GM18873 (cell line): ENCODE measurements at regions not wholly inside any gene's neighbourhood (a gene's known extent, or its start where the extent isn't known, plus 50 kb on each side); places are given as distances from the start of the nearest gene placed in this dataset.
"Not testable (repeated sequence)": the region's sequence is repeated elsewhere in the genome, so short reads cannot be mapped to it uniquely, and the experiment has no call there.

Experiments
- ATAC-seq: cut with Tn5 transposase; IDR thresholded peaks from one replicate; pipeline ENCODE4 v1.9.1; 2021; ENCODE audit warnings: mild to moderate bottlenecking, moderate library complexity, moderate number of reproducible peaks; ENCODE audit not compliant: unreplicated experiment, low FRiP score

DNA sequence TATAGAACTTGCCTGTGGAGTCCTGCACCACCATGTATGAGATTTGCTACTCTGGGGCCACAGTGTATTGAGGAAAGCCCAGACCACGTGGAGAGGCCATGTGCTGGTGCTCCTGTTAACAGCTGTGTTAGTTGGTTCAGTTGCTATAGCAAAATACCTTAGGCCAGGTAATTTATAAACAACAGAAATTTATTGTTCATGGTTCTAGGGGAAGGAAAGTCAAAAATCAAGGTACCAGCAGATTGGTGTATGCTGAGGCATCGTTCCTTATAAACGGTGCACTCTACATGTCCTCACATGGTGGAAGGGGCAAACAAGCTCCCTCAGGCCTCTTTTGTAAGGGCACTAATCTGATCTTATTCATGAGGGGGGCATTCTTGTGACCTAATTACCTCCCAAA, 135.9 kb upstream of the FOXN2 start:
- ATAC-seq: no peak

DNA sequence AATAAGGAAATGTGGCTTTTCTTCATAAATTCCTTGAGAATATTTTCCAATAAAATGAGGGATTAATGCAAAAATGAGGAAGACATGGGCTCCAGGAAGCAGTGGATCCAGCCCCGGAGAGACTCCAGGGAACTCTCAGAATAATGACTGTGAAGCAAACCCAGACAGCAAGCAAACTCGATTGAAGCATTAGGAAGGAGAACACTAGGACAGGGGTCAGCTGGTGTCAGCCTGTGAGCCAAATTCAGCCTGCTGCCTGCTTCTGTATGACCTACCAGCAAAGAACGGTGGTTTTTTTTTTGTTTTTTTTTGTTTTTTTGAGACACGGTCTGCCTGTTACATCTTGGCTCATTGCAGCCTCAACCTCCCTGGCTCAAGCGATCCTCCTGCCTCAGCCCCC, 133.9 kb upstream of the FOXN2 start:
- no peak for ATAC-seq

DNA sequence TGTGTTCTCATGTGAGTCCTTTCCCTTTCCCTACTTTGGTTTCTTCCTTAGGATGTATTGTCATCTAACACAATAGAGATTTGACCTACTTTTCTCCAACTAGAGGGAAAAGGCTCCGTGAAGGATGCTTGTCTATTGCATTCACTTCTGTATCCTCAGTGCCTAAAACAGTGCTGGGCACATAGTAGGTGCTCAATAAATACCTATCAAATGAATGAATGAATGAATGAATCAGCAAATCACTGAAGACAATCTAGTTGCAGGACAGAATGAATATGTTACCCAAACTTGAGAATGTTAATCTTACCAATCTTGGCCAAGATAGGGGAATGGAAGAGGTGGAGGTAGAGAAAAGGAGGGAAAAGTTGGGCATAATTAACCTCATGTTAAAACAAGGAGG, 131.2 kb upstream of the FOXN2 start:
- ATAC-seq: no peak

DNA sequence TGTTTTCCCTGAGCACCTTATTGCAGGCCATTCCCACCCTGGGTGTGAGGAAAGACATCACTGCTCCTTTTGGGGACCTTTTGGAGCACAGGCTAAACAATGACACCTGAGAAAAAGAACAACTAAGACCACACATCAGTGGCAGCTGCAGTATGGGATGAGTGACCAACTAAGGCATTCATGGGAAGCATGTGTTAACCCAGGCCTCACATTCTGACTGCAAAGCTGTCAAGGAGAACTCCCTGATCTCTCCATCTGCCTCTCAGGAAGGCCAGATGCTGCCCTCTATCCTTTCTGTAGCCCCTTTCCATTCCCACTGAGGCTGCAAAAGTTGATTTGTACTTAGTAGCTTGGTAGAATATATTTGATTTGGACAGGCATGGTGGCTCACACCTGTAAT, 130.5 kb upstream of the FOXN2 start:
- ATAC-seq: no peak

DNA sequence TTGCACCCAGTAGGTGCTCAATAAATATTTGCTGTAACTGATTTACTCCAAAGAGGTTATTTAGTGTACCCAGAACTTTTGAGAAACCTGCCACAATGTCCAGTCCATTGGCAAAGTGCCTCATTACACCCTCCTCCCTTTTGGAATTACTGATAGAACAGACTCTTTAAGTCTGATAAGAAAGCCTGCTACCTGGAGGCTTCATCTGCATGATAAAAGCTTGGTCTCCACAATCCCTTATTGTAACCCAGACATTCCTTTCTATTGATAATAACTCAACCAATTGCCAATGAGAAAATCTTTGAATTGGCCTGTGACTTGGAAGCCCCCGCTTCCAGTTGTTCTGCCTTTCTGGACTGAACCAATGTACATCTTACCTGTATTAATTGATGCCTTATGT, 127.0 kb upstream of the FOXN2 start:
- ATAC-seq: no peak

DNA sequence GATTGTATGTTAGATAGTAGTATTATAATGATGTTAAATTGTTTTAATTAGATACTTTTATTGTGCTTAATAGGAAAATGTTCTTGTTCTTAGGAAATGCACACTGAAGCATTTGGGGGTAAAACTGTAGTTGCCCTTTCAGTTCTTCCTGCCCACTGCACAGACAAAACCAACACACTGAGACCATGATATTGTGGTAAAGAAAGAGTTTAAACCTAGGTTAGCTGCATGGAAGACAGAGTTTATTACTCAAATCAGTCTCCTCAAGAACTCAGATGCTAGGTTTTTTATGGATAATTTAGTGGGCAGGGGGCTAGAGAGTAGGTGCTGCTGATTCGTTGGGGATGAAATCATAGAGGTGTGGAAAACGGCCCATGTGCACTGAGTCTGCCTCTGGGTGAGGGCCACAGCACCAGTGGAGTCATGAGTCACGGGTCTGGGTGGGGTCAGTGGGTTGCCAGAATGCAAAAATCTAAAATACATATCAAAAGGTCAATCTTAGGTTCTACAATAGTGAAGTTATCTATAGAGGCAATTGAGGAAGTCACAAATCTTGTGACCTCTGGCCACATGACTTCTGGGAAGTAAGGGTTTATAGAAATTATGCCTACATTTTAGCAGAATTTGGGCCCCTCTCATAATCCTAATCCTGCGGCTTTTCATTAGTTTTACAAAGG, 124.8 kb upstream of the FOXN2 start:
- ATAC-seq: no peak

DNA sequence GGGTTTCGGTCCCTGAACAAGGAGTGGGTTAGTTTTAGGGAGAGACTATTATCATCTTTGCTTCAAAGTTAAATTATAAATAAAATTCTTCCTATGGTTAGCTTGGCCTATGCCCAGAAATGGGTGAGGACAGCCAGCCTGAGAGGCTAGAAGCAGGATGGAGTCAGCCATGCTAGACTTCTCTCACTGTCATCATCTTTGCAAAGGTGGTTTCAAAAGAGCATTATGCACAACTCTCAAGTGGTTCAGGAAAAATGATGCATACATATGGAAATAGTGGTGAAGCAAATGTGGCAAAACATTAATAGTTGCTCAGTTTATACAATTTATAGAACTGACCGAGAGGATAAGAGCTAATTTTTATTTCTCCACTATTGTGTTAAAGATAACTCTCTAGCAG, 124.3 kb upstream of the FOXN2 start:
- no peak for ATAC-seq

DNA sequence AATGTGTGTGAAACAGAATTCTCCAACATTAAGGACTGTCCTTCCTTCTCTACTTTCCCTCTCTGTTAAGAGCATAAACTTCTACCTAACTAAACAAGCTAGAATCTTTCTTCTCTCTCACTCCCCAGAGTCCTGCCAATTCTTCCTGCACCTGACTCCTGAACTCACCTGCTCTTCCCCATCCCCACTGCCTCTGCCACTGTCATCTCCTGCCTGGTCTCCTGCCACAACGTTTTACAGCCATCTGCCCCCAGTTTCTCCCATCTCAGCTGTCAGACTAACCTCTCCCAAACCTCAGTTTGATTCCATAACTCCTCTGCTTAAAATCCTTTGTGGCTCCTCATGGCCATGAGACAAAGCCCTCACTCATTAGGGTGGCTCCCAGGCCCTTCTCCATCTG, 119.8 kb upstream of the FOXN2 start:
- no peak for ATAC-seq

DNA sequence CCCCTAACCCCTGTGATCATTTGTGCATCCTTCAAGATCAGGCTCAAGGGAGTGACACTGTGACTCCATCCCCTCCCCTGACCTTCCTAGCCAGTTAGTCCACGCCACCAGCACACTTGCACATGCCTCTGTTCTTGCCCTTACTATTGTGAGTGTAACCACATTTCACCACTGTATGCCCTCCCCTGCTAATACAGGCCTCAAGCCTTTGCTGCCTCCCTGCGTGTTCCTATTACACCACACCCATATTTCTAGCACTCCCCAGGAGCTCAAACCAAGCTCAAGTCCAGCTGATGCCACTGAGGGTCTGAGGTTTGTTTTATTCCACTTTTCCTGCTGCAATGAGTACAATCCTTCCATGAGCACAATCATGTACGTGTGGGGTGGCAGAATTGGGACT, 119.3 kb upstream of the FOXN2 start:
- ATAC-seq: no peak

DNA sequence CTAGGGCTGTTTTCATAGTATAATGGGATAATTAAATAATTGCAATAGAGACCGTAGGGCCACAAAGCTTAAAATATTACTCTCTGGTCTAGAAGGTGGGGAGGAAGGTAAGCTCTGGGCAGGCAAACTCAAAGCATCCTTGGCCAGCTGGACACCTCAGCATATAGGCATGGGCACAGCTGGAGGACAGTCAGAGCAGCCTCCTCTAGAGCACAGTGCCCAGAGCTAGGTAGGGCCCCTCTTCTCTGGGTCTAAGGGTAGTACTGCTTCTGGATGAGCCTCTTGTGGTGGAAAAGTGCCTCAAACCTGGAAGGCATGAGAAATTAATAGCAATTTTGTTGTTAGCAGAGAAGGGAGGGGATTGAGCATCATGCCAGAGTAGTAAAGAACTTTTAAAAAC, 116.9 kb upstream of the FOXN2 start:
- ATAC-seq: no peak

DNA sequence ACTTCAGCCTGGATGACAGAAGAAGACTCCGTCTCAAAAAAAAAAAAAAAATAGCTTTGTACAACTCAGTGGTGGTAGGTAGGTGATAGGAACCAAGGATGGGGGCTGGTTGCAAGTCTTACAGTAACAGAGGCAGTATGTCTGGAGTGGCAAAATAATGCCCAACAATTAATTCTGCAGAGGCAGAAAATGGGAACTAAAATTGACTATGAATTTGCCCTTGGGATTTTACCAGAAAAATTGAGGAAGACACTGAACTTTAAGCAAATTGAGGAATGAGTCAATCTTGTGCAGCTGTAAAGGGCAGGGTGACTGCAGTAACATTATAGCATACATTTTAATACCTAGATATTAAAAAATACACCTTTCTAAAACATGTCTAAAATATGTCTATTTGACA, 116.1 kb upstream of the FOXN2 start:
- ATAC-seq: no peak

DNA sequence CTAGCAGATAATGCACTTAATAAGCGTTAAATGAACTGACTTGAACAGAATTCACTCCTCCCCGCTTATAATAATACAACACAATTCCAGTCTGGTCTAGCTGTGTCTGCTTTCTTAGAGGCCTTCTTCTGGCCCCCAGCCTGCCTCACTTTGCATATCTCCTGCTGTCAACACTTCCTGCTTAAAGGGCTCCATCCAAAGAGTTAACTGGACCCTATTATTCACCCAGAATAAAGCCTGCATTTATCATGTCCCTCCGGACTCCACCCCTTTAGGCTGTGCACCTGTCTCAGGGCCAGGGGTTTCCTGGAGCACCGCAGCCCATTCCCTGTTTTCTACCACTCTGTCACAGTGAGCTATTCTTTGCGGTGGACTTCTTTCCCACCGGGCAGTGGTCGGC, 115.4 kb upstream of the FOXN2 start:
- no peak for ATAC-seq

DNA sequence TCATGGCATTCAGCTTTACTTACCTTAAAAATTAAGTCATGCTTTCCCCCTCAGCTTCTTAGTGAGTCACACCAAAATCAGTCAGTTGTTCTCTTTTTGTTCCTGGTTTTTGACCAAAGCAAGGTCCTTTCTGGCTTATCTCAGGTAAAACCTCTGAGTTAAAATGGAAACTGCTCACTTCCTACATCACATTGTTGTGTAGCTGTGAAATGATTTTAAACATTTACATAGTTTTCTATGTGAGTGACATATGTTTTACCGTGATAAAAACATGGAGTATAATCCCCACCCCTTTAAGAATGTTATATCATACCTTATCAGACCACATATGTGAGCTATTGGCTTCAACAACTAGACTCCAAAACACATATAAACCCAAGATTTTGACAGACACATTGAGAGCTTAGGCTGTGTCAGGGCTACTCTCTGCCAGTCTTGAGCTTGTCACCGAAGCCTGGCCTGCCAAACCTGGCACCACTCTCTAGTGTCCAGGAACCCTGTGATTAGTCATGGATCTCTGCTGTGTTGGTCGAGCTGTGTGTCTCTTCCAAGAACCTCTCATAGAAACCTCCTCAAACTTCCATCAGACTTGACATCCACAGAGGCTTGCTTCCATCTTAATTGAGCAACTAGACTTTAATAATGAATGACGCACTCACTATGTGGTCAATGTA, 113.7 kb upstream of the FOXN2 start:
- ATAC-seq: no peak

DNA sequence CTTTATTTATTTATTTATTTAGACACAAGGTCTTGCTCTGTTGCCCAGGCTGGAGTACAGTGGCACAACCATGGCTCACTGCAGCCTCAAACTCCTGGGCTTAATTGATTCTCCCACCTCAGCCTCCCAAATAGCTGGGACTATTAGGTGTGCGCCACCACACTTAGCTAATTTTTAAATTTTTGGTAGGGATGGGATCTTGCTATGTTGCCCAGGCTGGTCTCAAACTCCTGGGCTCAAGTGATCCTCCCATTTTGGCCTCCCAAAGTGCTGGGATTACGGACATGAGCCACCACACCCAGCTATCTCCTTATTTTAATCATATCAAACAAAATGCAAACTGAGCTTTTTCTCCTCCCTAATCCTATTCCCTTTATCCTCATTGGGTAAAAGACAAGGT, 113.0 kb upstream of the FOXN2 start:
- not testable (repeated sequence) for ATAC-seq

DNA sequence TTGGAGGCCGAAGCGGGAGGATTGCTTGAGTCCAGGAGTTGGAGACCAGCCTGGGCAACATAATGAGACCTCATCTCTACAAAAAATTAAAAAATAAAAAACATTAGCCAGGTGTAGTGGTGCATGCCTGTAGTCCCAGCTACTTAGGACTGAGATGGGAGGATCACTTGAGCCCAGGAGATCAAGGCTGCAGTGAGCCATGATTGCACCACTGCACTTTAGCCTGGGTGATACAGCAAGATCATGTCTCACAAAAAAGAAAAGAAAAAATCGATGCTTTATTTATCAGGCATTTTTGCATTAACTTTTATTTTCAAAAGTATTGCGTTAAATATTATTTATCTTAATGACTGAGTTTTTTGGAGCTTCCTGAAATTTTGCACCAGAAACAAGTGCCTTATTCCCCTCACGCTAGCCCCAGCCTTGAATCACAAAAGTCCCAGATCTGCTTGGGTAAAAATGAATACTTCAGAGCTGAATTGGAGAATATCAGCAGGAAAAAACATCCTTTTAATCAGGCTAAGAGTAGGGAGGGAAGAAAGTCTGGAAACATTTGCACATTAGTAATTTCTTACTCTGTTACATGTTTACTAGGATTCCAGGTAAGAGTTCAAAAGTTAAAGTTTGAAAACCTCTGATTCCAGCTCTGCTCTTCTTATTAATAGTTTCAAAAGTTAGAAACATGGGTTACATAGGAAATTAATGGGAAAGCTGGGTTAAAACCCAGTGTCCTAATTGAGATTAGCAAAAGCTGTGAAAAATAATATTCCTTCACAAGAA, 111.4 kb upstream of the FOXN2 start:
- no peak for ATAC-seq

DNA sequence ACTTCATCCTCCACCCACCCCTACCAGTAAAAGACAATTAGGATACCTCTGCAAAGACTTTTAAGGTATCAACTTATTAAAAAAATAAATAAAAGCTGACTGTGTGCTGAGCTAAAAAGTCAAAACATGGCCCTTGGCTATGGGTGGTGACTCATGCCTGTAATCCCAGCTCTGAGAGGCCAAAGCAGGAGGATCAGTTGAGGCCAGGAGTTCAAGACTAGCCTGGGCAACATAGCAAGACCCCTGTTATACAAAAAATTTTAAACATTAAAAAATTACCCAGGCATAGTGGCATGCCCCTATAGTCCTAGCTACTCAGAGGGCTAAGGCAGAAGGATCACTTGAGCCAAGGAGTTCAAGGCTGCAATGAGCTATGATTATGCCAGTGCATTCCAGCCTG, 110.8 kb upstream of the FOXN2 start:
- no peak for ATAC-seq

DNA sequence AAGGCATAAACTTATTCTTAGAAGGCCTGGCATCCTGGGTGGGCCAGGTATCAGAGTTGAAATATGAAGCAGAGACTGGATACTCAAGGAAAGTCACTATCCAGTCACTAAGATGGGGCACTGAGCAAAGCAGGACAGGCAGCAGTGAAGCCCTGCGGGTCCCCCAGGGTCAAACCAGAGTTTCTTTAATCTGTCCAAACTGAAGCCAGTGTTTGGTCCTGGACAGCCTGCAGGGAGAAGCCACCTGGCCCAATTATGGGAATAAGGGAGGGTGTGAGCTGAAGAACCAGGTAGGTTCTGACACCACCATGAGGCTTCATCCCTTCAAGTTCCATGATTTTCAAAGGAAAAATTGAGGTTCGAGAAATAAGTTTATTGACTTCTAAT, 109.7 kb upstream of the FOXN2 start:
- no peak for ATAC-seq

DNA sequence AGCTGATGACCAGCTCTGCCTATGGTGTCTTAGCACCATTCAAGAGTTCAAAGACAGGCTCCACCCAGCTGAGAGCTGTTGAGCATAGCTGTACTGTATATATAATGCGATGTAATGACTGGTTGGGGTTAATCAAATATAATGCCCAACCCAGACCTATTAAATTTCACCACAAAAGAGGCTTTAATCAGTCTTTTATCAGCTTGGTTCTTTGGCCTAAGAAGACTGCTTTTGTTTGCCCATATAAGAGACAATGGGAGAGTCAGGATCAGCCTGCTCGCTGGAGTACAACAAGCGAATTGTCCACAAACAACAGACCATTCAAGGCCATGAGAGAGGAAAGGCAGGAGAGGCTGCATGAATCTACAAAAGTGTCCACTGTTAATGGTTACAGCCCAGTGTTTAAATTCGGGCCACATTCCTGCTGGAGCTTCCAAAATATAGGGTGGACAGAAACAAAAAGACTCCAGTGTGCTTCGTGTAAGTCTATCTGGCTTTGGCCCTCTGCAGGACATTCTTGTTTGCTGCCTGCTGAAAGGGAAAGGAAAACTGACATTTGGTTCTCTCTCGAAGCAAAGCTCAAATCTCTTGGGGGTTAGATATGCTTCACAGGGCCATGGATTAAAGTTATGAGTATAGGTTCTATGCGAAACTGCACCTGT, 109.2 kb upstream of the FOXN2 start:
- ATAC-seq: no peak

DNA sequence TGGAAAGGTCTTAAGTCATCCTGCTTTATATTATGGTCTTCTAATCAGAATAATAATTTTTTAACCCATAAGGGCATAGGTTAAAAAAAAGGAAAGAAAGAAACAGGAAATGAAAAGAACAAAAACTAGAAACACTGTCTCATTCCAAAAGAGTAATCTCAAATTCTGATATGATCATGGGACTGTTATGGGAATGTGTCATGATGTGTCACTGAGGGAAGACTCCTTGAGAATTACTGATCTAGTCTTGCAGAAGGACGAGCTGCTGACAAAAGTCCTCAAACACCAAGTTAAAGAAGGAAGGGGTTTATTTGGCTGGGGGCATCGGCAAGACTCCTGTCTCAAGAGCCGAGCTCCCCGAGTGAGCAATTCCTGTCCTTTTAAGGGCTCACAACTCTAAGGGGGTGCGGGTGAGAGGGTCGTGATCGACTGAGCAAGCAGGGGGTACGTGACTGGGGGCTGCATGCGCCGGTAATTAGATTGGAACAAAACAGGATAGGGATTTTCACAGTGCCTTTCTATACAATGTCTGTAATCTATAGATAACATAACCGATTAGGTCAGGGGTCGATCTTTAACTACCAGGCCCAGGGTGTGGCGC, 108.3 kb upstream of the FOXN2 start:
- not testable (repeated sequence) for ATAC-seq

DNA sequence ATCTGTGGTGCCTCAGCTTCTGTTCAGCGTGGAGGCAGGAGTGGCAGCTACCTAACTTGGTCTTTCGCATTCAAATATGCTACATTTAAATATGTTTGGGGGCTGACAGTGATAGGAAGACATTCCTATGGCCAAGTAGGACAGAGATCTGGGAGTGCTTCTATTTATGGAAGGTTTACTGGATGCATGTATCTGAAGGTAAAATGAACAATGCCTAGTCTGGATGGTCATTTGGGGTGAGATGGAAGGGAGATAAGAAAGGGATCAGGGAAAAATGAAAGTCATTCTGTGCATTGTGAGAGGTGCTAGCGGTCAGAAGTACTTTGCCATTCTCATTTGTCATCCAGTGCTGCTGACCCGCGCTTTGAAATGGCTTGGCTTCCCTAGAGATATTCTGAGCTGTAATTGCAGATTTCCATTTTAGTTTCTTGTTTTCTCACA, 107.3 kb upstream of the FOXN2 start:
- no peak for ATAC-seq

DNA sequence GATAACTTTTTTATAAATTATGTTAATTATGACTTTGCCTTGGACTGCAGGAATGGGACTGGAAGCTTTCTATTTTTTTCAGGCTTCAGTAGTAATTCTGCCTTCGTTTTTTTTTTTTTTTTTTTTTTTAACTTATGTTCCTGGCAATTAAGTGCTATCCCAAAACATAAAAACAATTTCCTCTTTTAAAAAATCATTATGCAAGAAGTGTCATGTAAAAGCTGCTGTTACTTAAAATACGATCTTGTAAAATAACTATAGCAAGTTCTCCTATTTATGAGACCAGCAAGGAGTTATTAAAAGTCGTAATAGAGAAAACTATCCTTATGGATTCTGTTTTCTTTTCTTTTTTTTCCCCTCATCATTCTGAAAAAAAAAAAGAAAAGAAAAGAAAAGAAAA, 106.6 kb upstream of the FOXN2 start:
- no peak for ATAC-seq
